PC-3 (cell line): ENCODE measurements at regions not wholly inside any gene's neighbourhood (a gene's known extent, or its start where the extent isn't known, plus 50 kb on each side); places are given as distances from the start of the nearest gene placed in this dataset.

Experiments
- CTCF ChIP-seq: fragments of 300-600 bp; sonication (generic); conservative IDR thresholded peaks from 2 replicates; pipeline ENCODE4 v1.5.1; 2017; ENCODE audit warnings: antibody characterized with exemption, low read depth, mild to moderate bottlenecking, low read length
- EZH2 ChIP-seq: fragments of 300-600 bp; sonication (generic); IDR thresholded peaks from one replicate; pipeline ENCODE4 v1.6.1; 2017; ENCODE audit warnings: antibody characterized with exemption, mild to moderate bottlenecking, low read length; ENCODE audit not compliant: unreplicated experiment

GRCh38 chr21:16751695-16752474 lies 761.0 kb upstream of the CXADR start:
- TF ChIP-seq CTCF: no peak
- TF ChIP-seq EZH2: no peak
